CD4-positive, alpha-beta T cell treated with Interleukin-12 subunit alpha and Interleukin-12 subunit beta, for 1 hour (primary cell): ENCODE measurements at regions not wholly inside any gene's neighbourhood (a gene's known extent, or its start where the extent isn't known, plus 50 kb on each side); places are given as distances from the start of the nearest gene placed in this dataset.

Source experiments
- DNase-seq: peaks from one replicate; pipeline ENCODE4 v3.0.0-alpha.2; 2020

- DNase-seq: no peak
These were observed 327.6 kb upstream of the ZEB2 start for GRCh38 chr2:144847347-144848080.

DNA sequence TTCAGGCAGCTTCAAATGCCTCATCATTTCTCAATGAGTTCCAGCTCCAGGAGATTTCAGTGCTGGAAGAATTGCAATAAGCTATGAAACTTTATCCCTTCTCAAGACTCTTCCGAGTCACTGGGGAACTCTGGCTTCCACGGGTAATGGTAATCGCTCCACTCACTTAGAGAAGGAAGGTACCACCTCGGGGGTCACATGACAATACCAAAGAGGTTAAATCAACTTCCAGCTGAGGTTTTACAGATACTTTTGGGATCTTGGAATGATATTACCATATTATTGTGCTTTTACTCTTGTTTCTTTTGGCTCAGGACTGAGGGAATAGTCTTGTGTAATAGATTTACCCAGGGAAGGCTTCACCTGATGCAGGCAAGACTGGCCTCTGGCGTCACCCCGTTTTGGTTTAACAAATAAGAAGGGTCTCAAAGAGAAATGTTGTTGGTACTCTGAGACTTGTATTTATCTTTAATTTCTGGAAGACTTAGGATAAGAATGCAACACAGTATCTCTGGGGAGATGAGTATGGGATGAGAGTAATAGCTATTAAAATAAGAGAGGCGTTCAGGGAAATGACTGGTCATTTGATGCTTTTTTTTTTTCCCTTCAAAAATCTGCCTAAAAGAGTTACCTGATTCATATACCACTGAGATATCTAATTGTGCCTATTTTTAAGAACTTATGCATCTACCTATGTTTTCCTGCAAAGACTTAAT is 316.9 kb upstream of the ZEB2 start:
- DNase-seq: no peak

GRCh38 chr2:144835634-144836350 is 315.9 kb upstream of the ZEB2 start:
- DNase-seq: no peak

GRCh38 chr2:144834998-144835633 is 315.2 kb upstream of the ZEB2 start:
- no peak for DNase-seq

DNA sequence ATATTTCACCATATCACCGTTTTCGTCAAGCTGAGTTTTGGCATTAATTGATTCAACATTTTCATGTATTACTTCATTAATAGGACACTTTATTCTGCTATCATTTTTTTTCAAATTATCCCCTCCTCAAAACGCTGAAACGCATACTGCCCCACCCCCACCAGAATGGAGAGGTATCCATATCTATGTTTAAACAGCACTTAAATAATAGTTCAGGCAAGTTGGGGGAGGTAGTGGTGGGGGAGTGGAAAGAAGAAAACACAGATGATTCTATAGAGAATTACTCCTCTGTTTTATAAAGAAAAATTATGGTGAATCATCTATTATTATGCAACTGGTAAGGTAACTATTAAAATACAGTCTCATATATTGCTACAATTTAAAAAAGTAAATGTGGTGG is 314.4 kb upstream of the ZEB2 start:
- no peak for DNase-seq

DNA sequence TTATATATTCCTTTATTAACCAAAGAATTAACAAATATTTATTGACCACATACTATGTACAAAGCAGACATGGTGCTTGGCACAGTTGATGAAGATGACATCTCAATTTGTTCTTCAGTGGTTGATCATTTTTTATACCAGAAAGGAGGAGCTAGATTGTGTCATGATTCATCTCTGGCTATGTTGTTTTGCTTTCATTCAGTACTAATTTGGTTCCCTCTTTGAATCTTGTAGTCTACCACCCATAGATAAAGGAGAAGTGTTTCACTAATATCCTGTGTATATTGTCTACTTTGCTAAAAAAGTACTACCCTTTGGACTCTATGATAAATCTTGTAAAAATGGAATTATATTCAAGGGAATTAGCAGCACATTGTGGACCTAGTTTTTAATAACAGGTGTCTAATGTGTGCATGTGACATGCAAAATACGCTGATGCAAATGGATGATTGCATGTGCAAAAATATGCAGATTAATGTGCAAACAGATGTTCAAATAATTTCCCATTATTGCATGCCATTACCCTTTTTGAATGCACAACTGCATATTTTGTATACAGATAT is 313.2 kb upstream of the ZEB2 start:
- DNase-seq: no peak

DNA sequence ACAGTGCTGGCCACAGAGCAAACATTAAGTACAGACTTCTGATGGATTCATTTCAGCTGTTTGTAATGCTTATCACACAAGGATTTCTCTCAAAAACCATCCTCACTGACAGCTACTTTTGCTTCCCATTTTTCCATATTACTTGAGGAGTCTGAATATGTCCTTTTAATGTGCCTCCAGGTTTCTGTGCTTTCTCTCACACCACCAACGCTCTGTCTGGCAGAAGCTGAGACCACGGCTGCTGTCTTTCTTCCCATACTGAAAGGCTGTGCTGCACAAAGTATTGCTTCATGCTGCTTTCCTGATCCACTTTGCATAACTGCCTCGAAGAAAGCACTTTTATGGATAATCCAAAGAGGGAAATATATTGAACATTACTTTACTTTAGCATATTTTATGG is 312.1 kb upstream of the ZEB2 start:
- DNase-seq: no peak

GRCh38 chr2:144830543-144830942 is 310.6 kb upstream of the ZEB2 start:
- no peak for DNase-seq

DNA sequence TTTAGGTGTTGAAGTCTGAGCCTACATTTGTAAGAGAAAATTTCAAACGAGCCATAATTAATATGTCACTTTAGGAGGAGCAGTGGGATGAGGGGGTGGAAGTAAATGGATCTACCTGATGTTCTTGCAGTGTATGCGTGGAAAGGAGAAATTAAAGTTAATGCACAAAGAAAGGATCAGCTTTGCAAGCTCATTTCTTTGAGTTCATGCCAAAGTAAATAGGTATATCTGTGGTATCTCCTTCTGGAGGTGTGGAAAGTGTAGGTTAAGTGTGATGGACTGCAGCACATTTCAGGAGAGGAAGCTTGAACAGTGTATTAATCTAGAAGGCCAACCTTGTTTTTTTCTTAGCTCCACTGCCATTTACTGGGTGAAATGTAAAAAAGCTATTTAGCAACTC is 307.5 kb upstream of the ZEB2 start:
- DNase-seq: no peak

DNA sequence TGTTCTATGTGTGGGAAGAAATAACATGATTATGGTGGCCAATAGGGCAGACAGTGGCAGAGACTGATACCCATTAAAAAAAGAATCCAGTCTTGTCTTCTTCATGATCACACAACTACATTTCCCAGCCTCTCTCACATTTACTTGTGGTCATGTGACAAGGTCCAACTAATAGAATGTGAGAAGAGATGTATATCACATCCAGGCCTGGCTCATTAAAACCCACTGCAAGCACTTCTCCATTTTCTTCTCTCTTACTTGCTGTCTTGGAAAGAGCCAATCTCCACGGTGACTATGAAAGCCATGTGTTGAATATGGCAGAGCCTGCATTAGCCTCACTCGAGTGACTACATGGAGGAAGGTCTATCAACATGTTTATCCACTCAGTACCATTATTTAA is 306.2 kb upstream of the ZEB2 start:
- no peak for DNase-seq

DNA sequence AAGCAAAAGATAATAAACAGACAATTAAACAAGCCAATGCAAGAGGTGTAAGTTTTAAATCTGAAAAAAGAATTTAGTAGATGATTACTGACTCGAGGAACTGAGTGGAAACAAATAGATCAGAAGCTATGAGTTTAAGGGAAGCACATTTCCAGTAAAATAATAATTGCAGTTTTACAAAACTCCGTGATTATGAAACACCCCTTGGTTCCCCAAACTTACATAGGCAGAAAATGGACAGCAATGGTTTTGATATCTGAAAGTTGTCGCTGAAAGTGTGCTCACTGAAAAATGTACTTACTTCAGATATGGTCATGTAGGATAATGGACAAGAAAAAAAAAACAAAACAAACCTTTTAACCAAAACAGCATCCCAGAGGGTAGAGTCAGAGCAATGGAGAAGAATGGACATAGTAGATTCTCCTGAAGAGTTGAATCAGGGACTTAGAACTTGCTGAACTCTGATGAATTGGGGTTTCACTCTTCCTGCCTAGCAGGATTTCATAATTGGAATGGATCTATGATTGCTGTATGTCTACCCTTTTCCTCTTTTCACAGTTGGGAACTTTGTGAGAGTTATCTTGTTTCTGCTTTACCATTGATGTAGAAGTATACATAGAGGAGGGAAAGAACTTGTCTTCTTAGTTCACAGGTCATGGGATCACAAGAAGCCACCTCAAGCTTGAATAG is 305.6 kb upstream of the ZEB2 start:
- no peak for DNase-seq

- DNase-seq: no peak
These were observed 304.6 kb upstream of the ZEB2 start for GRCh38 chr2:144824306-144825080.

DNA sequence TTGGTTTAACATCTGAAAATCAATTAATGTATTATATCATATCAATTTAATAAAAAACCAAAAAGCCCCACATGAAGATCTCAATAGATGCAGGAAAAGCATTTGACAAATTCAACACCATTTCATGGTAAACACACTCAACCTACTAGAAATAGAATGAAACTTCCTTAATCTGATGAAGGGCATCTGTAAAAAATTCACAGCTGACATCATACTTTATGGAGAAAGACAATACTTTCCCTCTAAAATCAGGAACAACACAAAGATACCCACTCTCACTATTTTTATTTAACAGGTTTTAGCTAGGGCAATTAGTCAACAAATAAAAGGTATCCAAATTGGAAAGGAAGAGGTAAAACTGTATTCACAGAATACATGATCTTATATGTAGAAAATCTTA is 303.0 kb upstream of the ZEB2 start:
- no peak for DNase-seq

- no peak for DNase-seq
These were observed 292.4 kb upstream of the ZEB2 start for GRCh38 chr2:144812288-144812687.

DNA sequence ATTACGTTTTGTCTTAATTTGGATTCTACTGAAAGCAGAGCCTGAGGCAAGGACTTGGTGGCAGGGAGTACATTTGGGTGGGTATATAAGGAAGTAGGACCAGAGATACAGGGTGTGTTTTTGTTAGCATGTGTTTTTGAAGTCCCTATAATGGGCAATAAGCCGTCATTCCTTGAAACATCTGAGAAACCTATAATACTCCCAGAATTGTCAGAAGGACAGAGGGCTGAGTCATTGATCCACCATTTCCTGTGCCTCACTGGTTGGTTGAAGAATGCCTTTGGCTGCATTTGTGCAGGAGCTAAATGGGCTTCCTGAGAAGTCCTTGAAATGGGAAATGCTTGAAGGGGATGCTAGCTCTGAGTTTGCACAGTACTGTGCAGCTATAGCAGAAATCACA is 281.8 kb upstream of the ZEB2 start:
- DNase-seq: no peak

DNA sequence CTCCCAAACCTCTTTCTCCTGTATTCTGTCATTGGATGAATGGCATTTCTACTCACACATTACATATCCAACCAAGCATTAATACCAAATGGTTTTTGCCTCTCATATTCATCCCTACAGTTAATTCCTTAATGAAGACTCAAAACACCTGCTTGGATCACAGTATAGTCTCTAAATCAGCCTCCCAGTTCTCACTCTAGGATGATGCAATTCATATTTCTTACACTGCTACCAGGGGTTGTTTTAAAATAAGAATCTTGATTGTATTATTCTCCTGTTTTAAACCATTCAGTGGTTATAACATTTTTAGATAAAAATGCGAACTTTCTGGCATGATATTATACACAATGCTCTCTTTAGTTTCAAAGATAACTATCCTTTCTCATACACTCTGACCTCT is 281.4 kb upstream of the ZEB2 start:
- no peak for DNase-seq

DNA sequence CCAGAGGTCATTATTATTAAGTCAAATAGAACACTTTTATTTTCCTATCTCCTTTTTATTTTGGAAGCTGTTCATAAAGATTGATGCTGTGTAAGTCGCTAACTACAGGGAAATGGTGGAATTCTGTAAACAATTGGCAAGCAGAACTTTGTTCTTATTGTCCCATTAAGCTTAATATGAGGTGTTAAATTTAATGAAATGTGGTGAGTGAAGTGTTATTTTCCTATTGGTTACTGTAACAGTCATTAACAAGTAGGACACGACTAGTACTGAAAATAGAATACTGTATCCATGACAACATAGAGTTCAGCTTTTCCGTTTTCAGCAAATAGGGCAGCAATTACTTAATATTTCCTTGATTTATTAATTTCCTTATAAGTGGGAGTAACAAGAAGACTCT is 279.1 kb upstream of the ZEB2 start:
- no peak for DNase-seq

DNA sequence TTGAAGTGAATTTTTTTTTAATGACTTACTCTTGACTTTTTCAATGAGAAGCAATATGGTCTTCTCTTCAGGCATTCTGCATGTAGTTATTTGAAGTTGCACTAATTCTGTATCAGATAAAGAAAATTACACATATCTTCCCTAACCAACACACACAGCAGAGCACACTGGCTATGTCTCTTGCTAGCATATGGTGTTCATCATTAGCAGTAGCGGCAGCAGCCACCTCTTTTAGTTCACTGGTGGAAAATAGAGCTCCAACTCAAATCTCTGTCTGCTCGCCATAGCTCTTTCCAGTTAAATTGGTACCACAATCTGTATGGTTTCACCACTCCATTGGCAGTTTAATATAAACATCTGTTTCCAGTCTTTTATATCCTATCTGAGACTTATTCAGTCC is 278.1 kb upstream of the ZEB2 start:
- no peak for DNase-seq

DNA sequence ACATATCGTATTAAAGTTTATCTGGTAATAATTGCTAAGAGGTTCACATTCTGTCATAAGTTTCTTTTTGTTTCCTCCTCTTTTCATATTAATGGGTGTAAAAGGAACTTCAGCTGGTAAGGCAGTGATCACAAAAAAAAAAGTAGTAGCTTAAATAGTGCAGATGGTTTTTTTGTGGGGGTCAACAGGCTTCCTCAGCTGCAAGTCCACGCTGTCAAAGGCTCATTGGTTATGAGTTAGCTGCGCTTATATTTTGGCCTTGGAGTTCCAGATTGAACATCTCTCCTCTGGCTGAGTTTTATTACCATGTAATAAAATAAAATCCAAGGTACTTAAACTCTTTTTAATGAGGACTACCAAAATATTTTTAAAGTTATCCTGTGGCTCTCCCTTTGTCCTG is 277.0 kb upstream of the ZEB2 start:
- no peak for DNase-seq

DNA sequence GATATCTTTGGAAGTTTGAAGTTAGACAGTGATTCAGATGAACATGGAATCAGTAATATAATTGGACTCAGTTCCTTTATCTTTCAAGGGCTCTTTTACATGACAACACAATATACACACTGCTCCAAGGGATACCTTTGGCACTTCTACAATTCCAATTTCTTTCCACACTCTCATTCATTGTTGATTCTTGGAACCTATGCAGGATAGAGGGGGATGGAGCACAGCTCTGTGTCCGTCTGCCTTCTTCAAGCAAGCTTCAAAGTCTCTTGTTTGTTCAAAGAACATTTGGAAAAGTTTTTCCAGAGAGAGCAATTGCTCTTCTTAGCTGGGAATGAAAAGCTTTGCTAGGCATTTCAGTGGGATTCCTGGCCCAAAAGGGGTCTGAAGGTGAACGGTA is 276.2 kb upstream of the ZEB2 start:
- DNase-seq: no peak

DNA sequence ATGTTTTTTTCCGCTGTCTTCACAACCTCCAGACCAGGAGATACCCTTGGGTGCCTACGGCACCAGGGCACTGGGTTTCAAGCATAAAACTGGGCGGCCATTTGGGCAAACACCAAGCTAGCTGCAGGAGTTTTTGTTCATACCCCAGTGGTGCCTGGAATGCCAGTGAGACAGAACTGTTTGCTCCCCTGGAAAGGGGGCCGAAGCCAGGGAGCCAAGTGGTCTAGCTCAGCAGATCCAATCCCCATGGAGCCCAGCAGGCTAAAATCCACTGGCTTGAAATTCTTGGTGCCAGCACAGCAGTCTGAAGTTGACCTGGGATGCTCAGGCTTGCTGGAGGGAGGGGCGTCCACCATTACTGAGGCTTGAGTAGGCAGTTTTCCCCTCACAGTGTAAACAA is 265.3 kb upstream of the ZEB2 start:
- no peak for DNase-seq

DNA sequence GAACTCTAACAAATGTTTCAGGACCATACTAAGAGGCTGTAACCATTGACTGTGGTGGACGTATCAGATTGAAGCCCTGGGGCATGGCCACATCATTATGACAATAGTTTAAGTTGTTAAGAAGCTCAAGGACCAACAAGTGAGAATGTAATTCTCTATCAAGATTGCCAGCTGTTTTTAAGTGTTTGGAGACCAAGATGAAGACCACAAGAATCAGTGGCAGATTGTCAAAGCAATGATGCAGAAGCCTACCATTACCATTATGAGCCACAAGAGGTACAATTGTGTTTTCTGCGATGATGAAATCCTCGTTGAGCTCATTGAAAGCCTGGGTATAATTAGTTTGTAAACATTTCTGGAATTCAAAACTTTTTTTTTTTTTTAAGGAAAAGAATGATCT is 261.1 kb upstream of the ZEB2 start:
- no peak for DNase-seq
